Stomach (tissue), 4 donors: ENCODE measurements at regions not wholly inside any gene's neighbourhood (a gene's known extent, or its start where the extent isn't known, plus 50 kb on each side); places are given as distances from the start of the nearest gene placed in this dataset.

Experiments used
- CTCF ChIP-seq, 7 experiments: fragments of 450-650 bp in 4 of 7; fragments of 200-600 bp in 3 of 7; sonication (generic) in 3 of 7; IDR thresholded peaks; one replicate each; pipeline ENCODE4 v1.5.1; 2016 to 2019; ENCODE audit warnings: antibody characterized with exemption in 7 of 7, control low read depth in 2 of 7, mild to moderate bottlenecking in 1 of 7
- EP300 ChIP-seq: sonication (generic); formaldehyde crosslinking; IDR thresholded peaks from one replicate; pipeline ENCODE4 v1.6.1; 2017; ENCODE audit warnings: antibody characterized with exemption

DNA sequence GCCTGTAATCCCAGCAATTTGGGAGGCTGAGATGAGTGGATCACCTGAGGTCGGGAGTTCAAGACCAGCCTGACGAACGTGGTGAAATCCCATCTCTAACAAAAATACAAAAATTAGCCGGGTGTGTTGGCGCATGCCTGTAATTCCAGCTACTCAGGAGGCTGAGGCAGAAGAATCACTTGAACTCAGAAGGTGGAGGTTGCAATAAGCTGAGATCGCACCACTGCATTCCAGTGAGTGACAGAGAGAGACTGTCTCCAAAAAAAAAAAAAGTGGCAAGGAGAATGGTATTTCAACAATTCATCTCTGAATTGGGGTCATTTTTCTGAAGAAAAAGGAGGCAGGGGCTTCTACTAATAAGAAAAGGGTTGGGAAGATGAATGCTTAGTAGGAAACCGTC lies 111.5 kb upstream of the NHSL1 start:
- TF ChIP-seq CTCF (IDR thresholded peaks at IDR 0.05) (no peak), EP300 (no peak)
